SKM-1 treated with dmso at 0.1 percent for 144 hours (cell line): ENCODE measurements at regions not wholly inside any gene's neighbourhood (a gene's known extent, or its start where the extent isn't known, plus 50 kb on each side); places are given as distances from the start of the nearest gene placed in this dataset.

Experiments
- DNase-seq: peaks from one replicate; lab custom pipeline; 2025; ENCODE audit not compliant: unreplicated experiment; lab: John Stamatoyannopoulos, UW

GRCh38 chr11:42034826-42035225 lies 575.4 kb upstream of the LRRC4C start:
- no peak for DNase-seq

GRCh38 chr11:42036201-42036600 lies 576.7 kb upstream of the LRRC4C start:
- DNase-seq = no peak

- no peak for DNase-seq
Observed at GRCh38 chr11:42043312-42043711, 583.9 kb upstream of the LRRC4C start.

- DNase-seq = no peak
Observed at GRCh38 chr11:42047637-42048555, 588.4 kb upstream of the LRRC4C start.

- no peak for DNase-seq
Observed at GRCh38 chr11:42049186-42049585, 589.7 kb upstream of the LRRC4C start.

- no peak for DNase-seq
Observed at GRCh38 chr11:42049650-42050049, 590.2 kb upstream of the LRRC4C start.

GRCh38 chr11:42054351-42054900 lies 595.0 kb upstream of the LRRC4C start:
- no peak for DNase-seq

- no peak for DNase-seq
Observed at GRCh38 chr11:42055606-42056005, 596.2 kb upstream of the LRRC4C start.

- no peak for DNase-seq
Observed at GRCh38 chr11:42058794-42059193, 599.3 kb upstream of the LRRC4C start.

- DNase-seq = no peak
Observed at GRCh38 chr11:42065199-42065598, 605.7 kb upstream of the LRRC4C start.

- DNase-seq = no peak
Observed at GRCh38 chr11:42066113-42066512, 606.7 kb upstream of the LRRC4C start.

GRCh38 chr11:42074306-42074705 lies 614.9 kb upstream of the LRRC4C start:
- DNase-seq = no peak

- no peak for DNase-seq
Observed at GRCh38 chr11:42075180-42075579, 615.7 kb upstream of the LRRC4C start.

- DNase-seq = no peak
Observed at GRCh38 chr11:42077794-42078193, 618.3 kb upstream of the LRRC4C start.

- DNase-seq = peak; percentile 96
Observed at GRCh38 chr11:42085736-42086135, 626.3 kb upstream of the LRRC4C start.

GRCh38 chr11:42093541-42093940 lies 634.1 kb upstream of the LRRC4C start:
- no peak for DNase-seq

- DNase-seq = no peak
Observed at GRCh38 chr11:42098075-42098474, 638.6 kb upstream of the LRRC4C start.

- no peak for DNase-seq
Observed at GRCh38 chr11:42112866-42113265, 653.4 kb upstream of the LRRC4C start.

- DNase-seq = no peak
Observed at GRCh38 chr11:42114927-42115326, 655.5 kb upstream of the LRRC4C start.

- DNase-seq = no peak
Observed at GRCh38 chr11:42138454-42138853, 679.0 kb upstream of the LRRC4C start.

- no peak for DNase-seq
Observed at GRCh38 chr11:42145311-42145710, 685.9 kb upstream of the LRRC4C start.

- DNase-seq = no peak
Observed at GRCh38 chr11:42161886-42162285, 702.4 kb upstream of the LRRC4C start.

- DNase-seq = no peak
Observed at GRCh38 chr11:42169191-42169590, 709.7 kb upstream of the LRRC4C start.
